HCT116 (cell line): ENCODE measurements at regions not wholly inside any gene's neighbourhood (a gene's known extent, or its start where the extent isn't known, plus 50 kb on each side); places are given as distances from the start of the nearest gene placed in this dataset.

ENCODE experiments used
- ATAC-seq: fragments of 200-7000 bp; cut with Tn5 transposase; 2 replicates; pipeline ENCODE4 v1.9.1; 2020; ENCODE audit warnings: mild to moderate bottlenecking, moderate library complexity
- BruUV-seq: library from RNA; stranded (reverse); fragments of 400-500 nt; replicated peaks from 2 replicates; lab custom pipeline; 2021; lab: Mats Ljungman, UMichigan
- CTCF ChIA-PET: fragments of 300-600 bp; sonication (Branson Sonifier 250); formaldehyde crosslinking; loops from one replicate; lab custom pipeline; 2021; ENCODE audit warnings: antibody characterized with exemption; lab: Charles Lee
- POLR2A ChIA-PET: fragments of 300-600, 350-600 bp; sonication (Branson Sonifier 250); formaldehyde crosslinking; loops from one replicate; lab custom pipeline; 2021; ENCODE audit warnings: antibody characterized with exemption; lab: Charles Lee
- RAD21 ChIA-PET, 2 experiments: fragments of 300-600 bp; sonication (Branson Sonifier 250); formaldehyde crosslinking; loops; one replicate each; lab custom pipeline; 2023; ENCODE audit warnings: low total read pairs in 2 of 2; ENCODE audit not compliant: uncharacterized antibody in 2 of 2, unreplicated experiment in 2 of 2, low non-redundant PET in 1 of 2; lab: Charles Lee
- DNase-seq: peaks from one replicate; pipeline ENCODE4 v3.0.0-alpha.2; 2010; ENCODE audit warnings: low read depth, low spot score
- H2AFZ ChIP-seq: fragments of 200-600 bp; shearing (Covaris generic), sonication (generic); 2 replicates; pipeline ENCODE4 v1.6.1; 2017; ENCODE audit warnings: low read depth, mixed run types, mixed read lengths, antibody characterized with exemption, low read length; ENCODE audit not compliant: poor library complexity, severe bottlenecking
- H3K27ac ChIP-seq: 2 replicates; pipeline ENCODE4 v1.5.1; 2012; ENCODE audit warnings: low read depth, low read length
- H3K27me3 ChIP-seq: fragments of 200-600 bp; sonication (generic); 2 replicates; pipeline ENCODE4 v1.6.1; 2016; ENCODE audit warnings: mixed run types, low read length, mixed read lengths; ENCODE audit not compliant: insufficient read depth
- H3K36me3 ChIP-seq, 2 experiments: fragments of 200-500 bp in 1 of 2; fragments of 200-600 bp in 1 of 2; sonication (Bioruptor generic) in 1 of 2; sonication (generic) in 1 of 2; 2 replicates each; pipeline versions ENCODE4 v1.5.1 to v1.6.1; 2014 to 2016; ENCODE audit warnings: low read length in 2 of 2, inconsistent platforms in 1 of 2, mixed read lengths in 1 of 2, mixed run types in 1 of 2; ENCODE audit not compliant: insufficient read depth in 2 of 2, control insufficient read depth in 1 of 2
- H3K4me1 ChIP-seq, 2 experiments: fragments of 200-600 bp in 1 of 2; sonication (generic) in 1 of 2; 2 replicates each; pipeline versions ENCODE4 v1.5.1 to v1.6.1; 2012 to 2017; ENCODE audit warnings: low read length in 2 of 2, inconsistent platforms in 1 of 2, mild to moderate bottlenecking in 1 of 2, mixed read lengths in 1 of 2, mixed run types in 1 of 2, moderate library complexity in 1 of 2; ENCODE audit not compliant: insufficient read depth in 2 of 2, control insufficient read depth in 1 of 2
- H3K4me2 ChIP-seq: fragments of 200-600 bp; sonication (generic); 2 replicates; pipeline ENCODE4 v1.6.1; 2017; ENCODE audit warnings: mixed run types, low read length, mixed read lengths
- H3K4me3 ChIP-seq, 2 experiments: fragments of 200-600 bp in 1 of 2; sonication (generic) in 1 of 2; replicated peaks in 1 of 2; 2 replicates each; pipeline ENCODE4 v1.5.1; 2011 to 2016; ENCODE audit warnings: low read length in 2 of 2, control low read depth in 1 of 2, low read depth in 1 of 2, mild to moderate bottlenecking in 1 of 2, mixed read lengths in 1 of 2, mixed run types in 1 of 2
- H3K79me2 ChIP-seq: fragments of 200-600 bp; sonication (generic); 2 replicates; pipeline ENCODE4 v1.6.1; 2017; ENCODE audit warnings: mild to moderate bottlenecking, mixed run types, low read length, moderate library complexity, mixed read lengths; ENCODE audit not compliant: insufficient read depth
- H3K9ac ChIP-seq: fragments of 200-600 bp; sonication (generic); 2 replicates; pipeline ENCODE4 v1.6.1; 2016; ENCODE audit warnings: low read length, mixed read lengths
- H3K9me2 ChIP-seq: fragments of 200-600 bp; sonication (generic), shearing (Covaris generic); 2 replicates; pipeline ENCODE4 v1.6.1; 2017; ENCODE audit warnings: mixed run types, mild to moderate bottlenecking, moderate library complexity; ENCODE audit not compliant: insufficient read depth
- H3K9me3 ChIP-seq, 2 experiments: fragments of 200-500 bp in 1 of 2; fragments of 200-600 bp in 1 of 2; sonication (Bioruptor generic) in 1 of 2; sonication (generic) in 1 of 2; 2 replicates each; pipeline ENCODE4 v1.6.1; 2014 to 2017; ENCODE audit warnings: low read length in 2 of 2, mixed read lengths in 2 of 2, inconsistent platforms in 1 of 2, low read depth in 1 of 2, mild to moderate bottlenecking in 1 of 2, mixed run types in 1 of 2, moderate library complexity in 1 of 2; ENCODE audit not compliant: control insufficient read depth in 1 of 2, insufficient read depth in 1 of 2
- H4K20me1 ChIP-seq: fragments of 200-600 bp; sonication (generic), shearing (Covaris generic); 2 replicates; pipeline ENCODE4 v1.6.1; 2017; ENCODE audit warnings: mixed run types, mild to moderate bottlenecking, moderate library complexity; ENCODE audit not compliant: insufficient read depth
- CBX3 ChIP-seq: IDR thresholded peaks from 2 replicates; pipeline ENCODE4 v1.6.1; 2012; ENCODE audit warnings: low read depth
- CTCF ChIP-seq, 3 experiments: fragments of 200-600 bp in 1 of 3; sonication (generic) in 1 of 3; IDR thresholded peaks in 2 of 3; conservative IDR thresholded peaks in 1 of 3; 2 replicates each; pipeline ENCODE4 v1.5.1; 2012 to 2017; ENCODE audit warnings: low read depth in 2 of 3, low read length in 2 of 3, antibody characterized with exemption in 1 of 3, borderline replicate concordance in 1 of 3, control low read depth in 1 of 3, mild to moderate bottlenecking in 1 of 3, mixed read lengths in 1 of 3, mixed run types in 1 of 3, moderate library complexity in 1 of 3; ENCODE audit not compliant: insufficient read depth in 1 of 3
- EGR1 ChIP-seq: IDR thresholded peaks from 2 replicates; pipeline ENCODE4 v1.6.1; 2012; ENCODE audit warnings: low read depth
- EZH2 ChIP-seq: fragments of 200-600 bp; sonication (generic); IDR thresholded peaks from 2 replicates; pipeline ENCODE4 v1.6.1; 2017; ENCODE audit warnings: antibody characterized with exemption, mixed run types
- EZH2phosphoT487 ChIP-seq: fragments of 200-600 bp; IDR thresholded peaks from 2 replicates; pipeline ENCODE4 v1.6.1; 2018; ENCODE audit warnings: antibody characterized with exemption, borderline replicate concordance
- FOSL1 ChIP-seq: IDR thresholded peaks from 2 replicates; pipeline ENCODE4 v1.6.1; 2012; ENCODE audit warnings: low read depth
- POLR2A ChIP-seq: IDR thresholded peaks from 2 replicates; pipeline ENCODE4 v1.7.0; 2011; ENCODE audit warnings: borderline replicate concordance; ENCODE audit not compliant: insufficient read depth, insufficient read length; ENCODE audit errors: extremely low read depth
- RAD21 ChIP-seq: IDR thresholded peaks from 2 replicates; pipeline ENCODE4 v1.6.1; 2012; ENCODE audit warnings: low read depth, mild to moderate bottlenecking
- REST ChIP-seq: IDR thresholded peaks from 2 replicates; pipeline ENCODE4 v1.6.1; 2012; ENCODE audit warnings: low read depth
- SP1 ChIP-seq: IDR thresholded peaks from 2 replicates; pipeline ENCODE4 v1.6.1; 2012; ENCODE audit warnings: low read depth
- SRF ChIP-seq: IDR thresholded peaks from 2 replicates; pipeline ENCODE4 v1.6.1; 2012; ENCODE audit warnings: low read depth
- TCF7L2 ChIP-seq: IDR thresholded peaks from 2 replicates; pipeline ENCODE4 v1.7.0; 2011; ENCODE audit warnings: borderline replicate concordance, inconsistent platforms; ENCODE audit not compliant: insufficient read depth, insufficient read length; ENCODE audit errors: extremely low read depth
- YY1 ChIP-seq: IDR thresholded peaks from 2 replicates; pipeline ENCODE4 v1.6.1; 2011; ENCODE audit warnings: low read length, low read depth, moderate library complexity, mild to moderate bottlenecking; ENCODE audit not compliant: insufficient replicate concordance; ENCODE audit errors: extremely low read depth
- ZFX ChIP-seq: fragments of 450-650 bp; IDR thresholded peaks from 2 replicates; pipeline ENCODE4 v1.6.1; 2017
- ZNF274 ChIP-seq: fragments of 200-500 bp; sonication (Bioruptor generic); IDR thresholded peaks from 2 replicates; pipeline ENCODE4 v1.6.1; 2014; ENCODE audit warnings: mild to moderate bottlenecking, low read depth, low read length, inconsistent platforms
- intact Hi-C: fragments of 100-400 bp; cut with micrococcal nuclease; formaldehyde crosslinking; loops from 2 replicates; pipeline ENCODE4 v1.10.0; 2022
- TF ChIP-seq, protein P1 (sequence below): IDR thresholded peaks from 2 replicates; pipeline ENCODE4 v1.6.1; 2012

GRCh38 chrX:128106630-128107029 is 54.4 kb upstream of the ACTRT1 start:
- CTCF ChIA-PET: no interaction called here
- DNase-seq: no peak
- no peak for TF ChIP-seq EGR1
- TF ChIP-seq FOSL1: no peak
- TF ChIP-seq ZFX: no peak
- no peak for TF ChIP-seq EZH2phosphoT487
- TF ChIP-seq CBX3: no peak
- TF ChIP-seq REST: no peak
- no peak for TF ChIP-seq EZH2
- no peak for TF ChIP-seq CTCF (IDR thresholded peaks at IDR 0.05 in 2 of 3, conservative IDR thresholded peaks at IDR 0.05 in 1 of 3; ENCODE audit: borderline replicate concordance in 1 of 3, insufficient read depth in 1 of 3, low read depth in 2 of 3, low read length in 2 of 3)
- no peak for TF ChIP-seq SP1
- TF ChIP-seq POLR2A: no peak
- TF ChIP-seq SRF: no peak
- TF ChIP-seq, protein P1, sequence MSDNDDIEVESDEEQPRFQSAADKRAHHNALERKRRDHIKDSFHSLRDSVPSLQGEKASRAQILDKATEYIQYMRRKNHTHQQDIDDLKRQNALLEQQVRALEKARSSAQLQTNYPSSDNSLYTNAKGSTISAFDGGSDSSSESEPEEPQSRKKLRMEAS: no peak
- TF ChIP-seq TCF7L2: no peak
- TF ChIP-seq RAD21: no peak
- no peak for TF ChIP-seq YY1
- TF ChIP-seq ZNF274: no peak
- TF ChIP-seq, all 23 proteins: peak for 0
- H3K9me2 ChIP-seq: no peaks in the 10 kb centered on the region
- H4K20me1 ChIP-seq: no peaks in the 10 kb centered on the region
- intact Hi-C loops: no loop called here
- no peaks in the 10 kb centered on the region for H3K4me1 ChIP-seq
- no peaks in the 10 kb centered on the region for H3K27me3 ChIP-seq
- ATAC-seq: no peak
- H3K36me3 ChIP-seq: no peaks in the 10 kb centered on the region
- no peak overlapping the region for H3K4me3 ChIP-seq
- H3K27ac ChIP-seq: no peak overlapping the region
- H3K79me2 ChIP-seq: no peaks in the 10 kb centered on the region
- RAD21 ChIA-PET: no interaction called here
- POLR2A ChIA-PET: no interaction called here
- no peak overlapping the region for H3K9ac ChIP-seq
- BruUV-seq: no TSS peak
- H3K9me3 ChIP-seq: no peaks in the 10 kb centered on the region
- no peak overlapping the region for H3K4me2 ChIP-seq
- no peak overlapping the region for H2AFZ ChIP-seq
